LNCaP clone FGC (cell line): ENCODE measurements at regions not wholly inside any gene's neighbourhood (a gene's known extent, or its start where the extent isn't known, plus 50 kb on each side); places are given as distances from the start of the nearest gene placed in this dataset.

Experiments used
- DNase-seq: peaks from one replicate; pipeline ENCODE4 v3.0.0-alpha.2; 2011; ENCODE audit warnings: low read depth
- H3K4me3 ChIP-seq: 2 replicates; pipeline ENCODE4 v1.5.1; 2011; ENCODE audit warnings: mild to moderate bottlenecking, low read depth, low read length, control low read depth
- TF ChIP-seq, protein P1 (sequence below): IDR thresholded peaks from 2 replicates; pipeline ENCODE4 v1.5.1; 2012; ENCODE audit warnings: mild to moderate bottlenecking; ENCODE audit not compliant: control insufficient read depth, insufficient read depth; ENCODE audit errors: extremely low read depth

DNA sequence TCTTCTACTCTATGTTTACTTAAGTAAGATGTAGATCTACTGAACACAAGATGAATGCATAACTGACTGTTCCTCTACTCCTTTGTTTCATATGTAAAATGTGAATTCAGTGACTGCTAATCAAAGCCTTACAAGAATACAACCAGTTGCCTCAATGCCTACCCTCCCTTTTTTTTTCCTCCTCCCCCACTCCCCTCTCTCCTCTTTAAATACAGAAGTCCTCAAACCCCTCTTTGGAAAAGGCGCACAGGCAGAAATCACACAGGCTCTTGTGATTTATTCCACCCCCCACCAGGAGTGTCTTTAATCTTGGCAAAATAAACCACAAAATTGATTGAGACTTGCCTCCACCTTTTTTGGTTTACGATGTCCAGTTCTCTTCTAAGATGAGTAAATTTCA lies 398.5 kb downstream of the DMAC1 start:
- DNase-seq, result no peak
- TF ChIP-seq, protein P1, sequence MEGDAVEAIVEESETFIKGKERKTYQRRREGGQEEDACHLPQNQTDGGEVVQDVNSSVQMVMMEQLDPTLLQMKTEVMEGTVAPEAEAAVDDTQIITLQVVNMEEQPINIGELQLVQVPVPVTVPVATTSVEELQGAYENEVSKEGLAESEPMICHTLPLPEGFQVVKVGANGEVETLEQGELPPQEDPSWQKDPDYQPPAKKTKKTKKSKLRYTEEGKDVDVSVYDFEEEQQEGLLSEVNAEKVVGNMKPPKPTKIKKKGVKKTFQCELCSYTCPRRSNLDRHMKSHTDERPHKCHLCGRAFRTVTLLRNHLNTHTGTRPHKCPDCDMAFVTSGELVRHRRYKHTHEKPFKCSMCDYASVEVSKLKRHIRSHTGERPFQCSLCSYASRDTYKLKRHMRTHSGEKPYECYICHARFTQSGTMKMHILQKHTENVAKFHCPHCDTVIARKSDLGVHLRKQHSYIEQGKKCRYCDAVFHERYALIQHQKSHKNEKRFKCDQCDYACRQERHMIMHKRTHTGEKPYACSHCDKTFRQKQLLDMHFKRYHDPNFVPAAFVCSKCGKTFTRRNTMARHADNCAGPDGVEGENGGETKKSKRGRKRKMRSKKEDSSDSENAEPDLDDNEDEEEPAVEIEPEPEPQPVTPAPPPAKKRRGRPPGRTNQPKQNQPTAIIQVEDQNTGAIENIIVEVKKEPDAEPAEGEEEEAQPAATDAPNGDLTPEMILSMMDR, result no peak
- no peak overlapping the region for H3K4me3 ChIP-seq

GRCh38 chr9:7394002-7394774 lies 405.4 kb downstream of the DMAC1 start:
- no peak for DNase-seq
- no peak overlapping the region for H3K4me3 ChIP-seq
- TF ChIP-seq, protein P1, result no peak

DNA sequence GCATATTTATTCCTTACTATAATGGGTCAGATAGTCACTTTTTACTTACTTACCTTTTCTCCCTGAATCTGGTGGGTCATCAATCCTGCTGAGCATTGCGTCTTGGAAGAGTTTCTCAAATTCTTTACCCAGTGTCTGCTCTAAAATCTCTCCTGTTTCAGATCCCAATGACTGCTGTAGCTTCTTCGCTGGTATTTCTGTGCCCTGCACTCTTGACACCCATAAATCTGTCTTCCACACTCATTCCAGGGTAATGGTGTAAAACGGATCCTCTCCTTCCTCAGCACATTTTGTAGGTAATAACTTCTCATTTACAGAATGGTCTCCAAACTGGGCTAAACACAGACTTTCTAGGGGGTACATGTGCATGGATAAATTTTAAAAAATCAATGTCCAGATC lies 407.4 kb downstream of the DMAC1 start:
- H3K4me3 ChIP-seq, result no peak overlapping the region
- no peak for DNase-seq
- TF ChIP-seq, protein P1, result no peak

GRCh38 chr9:7388755-7389154 lies 410.8 kb downstream of the DMAC1 start:
- no peak overlapping the region for H3K4me3 ChIP-seq
- TF ChIP-seq, protein P1, result no peak
- DNase-seq, result no peak

DNA sequence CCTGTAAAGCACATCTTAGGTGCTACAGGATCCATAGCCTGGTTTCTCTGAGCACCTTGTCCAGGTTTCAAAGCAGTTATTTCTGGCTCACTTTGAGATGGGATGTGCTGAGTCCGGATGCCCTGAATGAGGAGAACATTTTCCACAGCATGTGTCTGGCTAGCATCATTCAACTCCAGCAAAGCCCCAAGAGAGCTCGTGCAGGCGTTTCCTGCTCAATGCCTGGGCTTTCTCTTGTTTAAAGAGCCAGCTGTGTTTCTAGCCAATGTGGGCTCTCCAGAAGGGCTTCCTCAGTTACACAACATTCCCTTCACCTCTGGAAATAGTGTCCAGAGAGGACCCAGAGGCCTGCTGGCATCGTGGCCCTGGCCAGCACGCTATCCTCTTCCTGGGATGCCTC lies 411.7 kb downstream of the DMAC1 start:
- H3K4me3 ChIP-seq, result no peak overlapping the region
- TF ChIP-seq, protein P1, result no peak
- no peak for DNase-seq

GRCh38 chr9:7382304-7382703 lies 417.3 kb downstream of the DMAC1 start:
- H3K4me3 ChIP-seq, result no peak overlapping the region
- TF ChIP-seq, protein P1, result no peak
- no peak for DNase-seq

- TF ChIP-seq, protein P1, result no peak
- no peak overlapping the region for H3K4me3 ChIP-seq
Measured at GRCh38 chr9:7377489-7377888, 422.1 kb downstream of the DMAC1 start.

More at GRCh38 chr9:7377489-7377888, 422.1 kb downstream of the DMAC1 start:
- no peak for DNase-seq
